Uterus (tissue), 3 donors: ENCODE measurements at regions not wholly inside any gene's neighbourhood (a gene's known extent, or its start where the extent isn't known, plus 50 kb on each side); places are given as distances from the start of the nearest gene placed in this dataset.

Experiments
- DNase-seq, 2 donors: peaks; one replicate each; pipeline ENCODE4 v3.0.0-alpha.2; 2019 to 2020
- H3K27ac ChIP-seq, 2 donors: fragments of 200-600 bp; sonication (generic); 1 replicate in 1 of 2; 2 replicates in 1 of 2; pipeline ENCODE4 v1.5.1; 2016 to 2018
- H3K27me3 ChIP-seq, 2 donors: fragments of 200-600 bp; sonication (generic); one replicate each; pipeline ENCODE4 v1.5.1; 2018 to 2019; ENCODE audit warnings: control low read depth in 1 of 2
- H3K36me3 ChIP-seq, 2 donors: fragments of 200-600 bp; sonication (generic); one replicate each; pipeline ENCODE4 v1.5.1; 2019; ENCODE audit warnings: control low read depth in 1 of 2
- H3K4me1 ChIP-seq, 2 donors: fragments of 200-600 bp; sonication (generic); one replicate each; pipeline ENCODE4 v1.5.1; 2018 to 2019; ENCODE audit warnings: control low read depth in 1 of 2
- H3K4me3 ChIP-seq, 2 donors: fragments of 200-600 bp; sonication (generic); 1 replicate in 1 of 2; 2 replicates in 1 of 2; pipeline ENCODE4 v1.5.1; 2018 to 2019; ENCODE audit warnings: mild to moderate bottlenecking in 1 of 2
- H3K9me3 ChIP-seq, 2 donors: fragments of 200-600 bp; sonication (generic); one replicate each; pipeline ENCODE4 v1.5.1; 2019; ENCODE audit warnings: control low read depth in 1 of 2
- POLR2A ChIP-seq, 2 donors: fragments of 450-650 bp; IDR thresholded peaks; one replicate each; pipeline ENCODE4 v1.6.1; 2016; ENCODE audit warnings: antibody characterized with exemption in 2 of 2, mild to moderate bottlenecking in 1 of 2, moderate library complexity in 1 of 2
- intact Hi-C: fragments of 100-400 bp; cut with DNase I; formaldehyde crosslinking; loops from one replicate; pipeline ENCODE4 v1.15.1; 2023; ENCODE audit warnings: low total_unique reads
- TF ChIP-seq, protein P1 (sequence below), 4 experiments: fragments of 200-600 bp in 2 of 4; fragments of 450-650 bp in 2 of 4; sonication (generic) in 2 of 4; IDR thresholded peaks; one replicate each; pipeline ENCODE4 v1.5.1; 2016 to 2019; ENCODE audit warnings: antibody characterized with exemption in 4 of 4, mild to moderate bottlenecking in 2 of 4, moderate library complexity in 1 of 4
- donor health status: DM: yes; HTN: yes; CAD: no.

DNA sequence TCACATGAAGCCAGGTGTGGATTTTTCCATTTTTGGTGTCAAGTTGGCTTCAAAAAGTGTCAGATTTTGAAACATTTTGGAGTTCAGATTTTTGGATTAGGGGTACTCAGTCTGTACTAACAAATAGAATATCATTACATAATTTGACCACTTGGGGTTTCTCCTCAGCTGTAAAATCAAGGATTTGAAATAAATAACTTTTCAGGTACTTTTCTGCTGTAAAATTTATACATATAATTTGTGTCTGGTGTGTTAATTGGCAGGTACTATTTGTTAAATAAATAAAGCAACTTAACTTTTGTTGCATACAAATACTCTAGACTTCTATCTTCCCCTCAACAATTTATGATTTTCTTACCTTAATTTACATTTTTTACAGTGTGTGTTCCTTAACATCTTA lies 234.1 kb upstream of the PRICKLE1 start:
- no peak for DNase-seq
- H3K27ac ChIP-seq, result no peak overlapping the region
- no peak overlapping the region for H3K4me3 ChIP-seq
- H3K4me1 ChIP-seq, result no peaks in the 10 kb centered on the region
- no peaks in the 10 kb centered on the region for H3K9me3 ChIP-seq
- no peaks in the 10 kb centered on the region for H3K36me3 ChIP-seq
- TF ChIP-seq POLR2A (IDR thresholded peaks at IDR 0.05), result no peak
- TF ChIP-seq, protein P1, sequence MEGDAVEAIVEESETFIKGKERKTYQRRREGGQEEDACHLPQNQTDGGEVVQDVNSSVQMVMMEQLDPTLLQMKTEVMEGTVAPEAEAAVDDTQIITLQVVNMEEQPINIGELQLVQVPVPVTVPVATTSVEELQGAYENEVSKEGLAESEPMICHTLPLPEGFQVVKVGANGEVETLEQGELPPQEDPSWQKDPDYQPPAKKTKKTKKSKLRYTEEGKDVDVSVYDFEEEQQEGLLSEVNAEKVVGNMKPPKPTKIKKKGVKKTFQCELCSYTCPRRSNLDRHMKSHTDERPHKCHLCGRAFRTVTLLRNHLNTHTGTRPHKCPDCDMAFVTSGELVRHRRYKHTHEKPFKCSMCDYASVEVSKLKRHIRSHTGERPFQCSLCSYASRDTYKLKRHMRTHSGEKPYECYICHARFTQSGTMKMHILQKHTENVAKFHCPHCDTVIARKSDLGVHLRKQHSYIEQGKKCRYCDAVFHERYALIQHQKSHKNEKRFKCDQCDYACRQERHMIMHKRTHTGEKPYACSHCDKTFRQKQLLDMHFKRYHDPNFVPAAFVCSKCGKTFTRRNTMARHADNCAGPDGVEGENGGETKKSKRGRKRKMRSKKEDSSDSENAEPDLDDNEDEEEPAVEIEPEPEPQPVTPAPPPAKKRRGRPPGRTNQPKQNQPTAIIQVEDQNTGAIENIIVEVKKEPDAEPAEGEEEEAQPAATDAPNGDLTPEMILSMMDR (IDR thresholded peaks at IDR 0.05), result no peak
- H3K27me3 ChIP-seq, result no peaks in the 10 kb centered on the region
- intact Hi-C loops, result no loop called here

DNA sequence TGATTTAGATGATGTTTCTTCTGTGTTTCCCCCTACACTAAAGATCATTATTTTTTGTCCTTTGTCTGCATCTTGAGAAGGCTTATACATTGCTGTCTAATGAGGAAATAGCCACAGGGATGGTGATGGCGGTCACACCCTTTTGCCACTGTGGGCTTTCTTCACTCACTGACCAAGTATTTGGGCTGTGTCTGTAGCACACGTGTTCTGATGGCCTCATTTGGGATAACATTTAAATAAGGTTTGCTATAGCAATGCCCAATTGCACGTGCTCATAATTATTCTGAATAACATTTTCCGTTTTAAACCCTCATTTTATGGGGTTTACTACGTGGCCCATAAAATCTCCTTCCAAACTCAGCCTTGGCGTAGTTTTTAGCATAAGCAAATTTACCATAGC lies 230.3 kb upstream of the PRICKLE1 start:
- no peaks in the 10 kb centered on the region for H3K4me1 ChIP-seq
- no peak overlapping the region for H3K4me3 ChIP-seq
- no peaks in the 10 kb centered on the region for H3K9me3 ChIP-seq
- TF ChIP-seq, protein P1 (IDR thresholded peaks at IDR 0.05), result no peak
- TF ChIP-seq POLR2A (IDR thresholded peaks at IDR 0.05), result no peak
- H3K27me3 ChIP-seq, result no peaks in the 10 kb centered on the region
- H3K27ac ChIP-seq, result no peak overlapping the region
- no peaks in the 10 kb centered on the region for H3K36me3 ChIP-seq
- DNase-seq, result no peak
- intact Hi-C loops, result no loop called here

DNA sequence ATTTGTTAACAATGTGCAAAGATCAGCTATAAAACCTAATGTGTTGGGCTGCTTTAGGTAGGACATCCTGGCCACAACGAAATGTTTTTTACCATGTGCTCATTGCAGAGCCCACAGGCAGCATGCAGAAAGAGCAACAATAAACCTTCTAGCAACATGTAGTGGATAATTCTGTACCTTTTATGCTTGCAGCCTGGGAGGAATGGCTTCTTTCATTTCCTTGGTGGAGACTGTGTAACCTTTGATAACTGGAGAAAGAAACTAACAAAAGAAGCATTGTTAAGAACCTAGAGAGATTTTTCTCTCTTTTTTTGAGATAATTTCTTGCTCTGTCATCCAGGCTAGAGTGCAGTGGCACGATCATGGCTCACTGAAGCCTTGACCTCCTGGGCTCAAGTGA lies 225.5 kb upstream of the PRICKLE1 start:
- intact Hi-C loops, result no loop called here
- TF ChIP-seq, protein P1 (IDR thresholded peaks at IDR 0.05), result no peak
- TF ChIP-seq POLR2A (IDR thresholded peaks at IDR 0.05), result no peak
- Histone ChIP-seq H3K4me3 (no peak overlapping the region), H3K9me3 (no peaks in the 10 kb centered on the region), H3K27ac (no peak overlapping the region), H3K4me1 (no peaks in the 10 kb centered on the region), H3K27me3 (no peaks in the 10 kb centered on the region), H3K36me3 (no peaks in the 10 kb centered on the region)
- no peak for DNase-seq

DNA sequence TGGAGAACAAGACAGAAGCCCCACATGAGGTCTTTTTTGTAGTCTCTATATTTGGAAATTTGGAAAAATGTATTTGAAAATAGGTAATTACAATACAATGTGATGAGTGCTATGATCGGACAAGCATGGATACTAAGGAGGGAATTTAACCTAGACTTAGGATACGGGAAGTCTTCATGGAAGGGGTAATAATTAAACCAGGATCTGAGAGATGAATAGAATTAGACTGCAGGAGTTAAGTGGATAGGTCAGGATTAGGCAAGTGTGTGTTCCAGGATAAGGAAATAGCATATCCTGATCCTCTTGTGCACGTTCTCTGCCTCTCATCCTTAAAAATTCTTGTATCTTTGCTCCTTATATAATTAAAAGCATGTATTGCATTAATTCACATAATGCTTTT lies 223.3 kb upstream of the PRICKLE1 start:
- no peak overlapping the region for H3K4me3 ChIP-seq
- H3K27me3 ChIP-seq, result no peaks in the 10 kb centered on the region
- no peak for TF ChIP-seq POLR2A (IDR thresholded peaks at IDR 0.05)
- TF ChIP-seq, protein P1 (IDR thresholded peaks at IDR 0.05), result no peak
- no peak for DNase-seq
- intact Hi-C loops, result no loop called here
- no peaks in the 10 kb centered on the region for H3K4me1 ChIP-seq
- H3K9me3 ChIP-seq, result no peaks in the 10 kb centered on the region
- H3K27ac ChIP-seq, result no peak overlapping the region
- no peaks in the 10 kb centered on the region for H3K36me3 ChIP-seq

DNA sequence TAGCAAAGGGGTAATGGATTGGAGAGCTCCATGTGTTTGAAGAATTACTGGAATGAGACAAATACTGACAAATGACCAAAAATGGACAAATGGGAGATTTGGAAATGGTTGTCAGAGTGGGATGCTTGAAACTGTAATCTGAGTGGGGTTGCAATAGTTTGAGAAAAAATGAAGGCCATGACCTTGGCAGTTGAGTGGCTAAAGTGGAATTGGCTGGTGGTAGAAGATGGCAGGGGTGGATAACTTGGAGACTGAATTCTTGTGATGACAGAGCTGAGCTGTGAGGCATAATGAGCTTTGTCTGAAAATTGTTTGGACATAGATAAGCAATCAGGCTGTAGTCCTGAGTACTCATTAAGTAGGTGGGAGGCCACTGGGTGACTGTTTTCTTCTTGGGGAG lies 222.5 kb upstream of the PRICKLE1 start:
- DNase-seq, result no peak

More for the DNA sequence above, 222.5 kb upstream of the PRICKLE1 start:
- H3K4me3 ChIP-seq, result no peak overlapping the region
- TF ChIP-seq, protein P1 (IDR thresholded peaks at IDR 0.05), result no peak
- TF ChIP-seq POLR2A (IDR thresholded peaks at IDR 0.05), result no peak
- H3K9me3 ChIP-seq, result no peaks in the 10 kb centered on the region
- no peaks in the 10 kb centered on the region for H3K4me1 ChIP-seq
- intact Hi-C loops, result no loop called here
- H3K27me3 ChIP-seq, result no peaks in the 10 kb centered on the region
- no peaks in the 10 kb centered on the region for H3K36me3 ChIP-seq
- H3K27ac ChIP-seq, result no peak overlapping the region
